Fibroblast of peridontal ligament (primary cell): ENCODE measurements at regions not wholly inside any gene's neighbourhood (a gene's known extent, or its start where the extent isn't known, plus 50 kb on each side); places are given as distances from the start of the nearest gene placed in this dataset.
A peak's percentile ranks its signal among the peaks of the same experiment; 100 is the strongest.

Experiments
- DNase-seq: peaks from one replicate; pipeline ENCODE4 v3.0.0-alpha.2; 2010; ENCODE audit errors: extremely low read depth

- DNase-seq: no peak
Observed at GRCh38 chr1:80441664-80442063, 1359.1 kb upstream of the ADGRL2 start.

DNA sequence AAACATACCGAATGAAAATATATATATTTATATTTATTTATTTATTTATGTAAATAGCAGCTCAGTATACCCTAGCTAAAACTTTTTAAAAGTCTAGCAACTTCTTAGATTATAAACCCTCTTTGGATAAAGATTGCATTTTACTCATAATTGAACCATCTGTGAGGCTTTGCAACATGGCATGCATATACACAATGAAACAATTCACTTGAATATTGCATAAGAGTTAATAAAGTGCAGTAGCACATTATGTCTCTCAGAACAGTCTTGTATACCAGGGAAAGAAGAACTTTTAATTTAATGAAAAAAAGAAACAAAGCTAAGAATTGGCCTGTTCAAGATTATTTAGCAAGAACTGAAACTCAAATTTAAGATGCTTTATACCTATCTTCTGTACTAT, 1363.9 kb upstream of the ADGRL2 start:
- DNase-seq: peak; percentile 57

- DNase-seq: peak; percentile 39
Observed at GRCh38 chr1:80427881-80428280, 1372.9 kb upstream of the ADGRL2 start.

DNA sequence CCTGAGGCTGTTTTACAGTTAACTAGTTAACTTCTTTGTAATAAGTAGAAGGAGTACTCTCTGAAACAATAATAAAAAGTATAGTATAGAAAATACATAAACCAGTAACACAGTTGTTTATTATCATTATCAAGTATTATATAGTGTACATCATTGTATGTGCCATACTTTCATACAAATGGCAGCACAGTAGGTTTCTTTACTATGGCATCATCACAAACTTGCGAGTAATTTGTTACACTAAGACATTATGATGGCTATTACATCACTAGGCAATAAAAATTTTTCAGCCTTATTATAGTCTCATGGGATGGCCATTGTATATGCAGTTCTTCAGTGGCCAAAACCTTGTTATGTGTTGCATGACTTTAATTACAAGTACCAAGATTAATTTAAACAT, 1376.5 kb upstream of the ADGRL2 start:
- DNase-seq: no peak

GRCh38 chr1:80418134-80418533, 1382.6 kb upstream of the ADGRL2 start:
- no peak for DNase-seq

- peak; percentile 81 for DNase-seq
Observed at GRCh38 chr1:80417671-80418070, 1383.1 kb upstream of the ADGRL2 start.

- DNase-seq: no peak
Observed at GRCh38 chr1:80413969-80414368, 1386.8 kb upstream of the ADGRL2 start.

GRCh38 chr1:80410233-80410632, 1390.5 kb upstream of the ADGRL2 start:
- no peak for DNase-seq

DNA sequence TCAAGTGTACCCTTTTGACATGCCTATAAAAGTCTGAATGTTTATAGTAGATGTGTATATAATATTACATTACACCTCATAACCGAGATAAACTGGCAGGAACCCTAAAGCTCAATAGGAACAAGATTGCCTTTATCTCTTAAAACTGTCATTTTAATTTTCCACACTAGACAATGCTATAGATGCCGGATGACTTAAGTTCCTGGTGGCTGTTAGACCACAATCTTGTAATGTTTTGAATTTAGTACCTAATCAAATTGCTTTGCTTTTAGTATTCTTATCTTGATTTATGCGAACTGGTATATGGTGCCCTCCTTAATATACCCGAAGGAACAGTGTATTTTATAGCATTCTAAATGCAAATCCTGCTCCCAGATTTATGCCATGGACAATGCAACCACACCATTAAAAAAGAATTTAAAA, 1397.0 kb upstream of the ADGRL4 start:
- DNase-seq: no peak

DNA sequence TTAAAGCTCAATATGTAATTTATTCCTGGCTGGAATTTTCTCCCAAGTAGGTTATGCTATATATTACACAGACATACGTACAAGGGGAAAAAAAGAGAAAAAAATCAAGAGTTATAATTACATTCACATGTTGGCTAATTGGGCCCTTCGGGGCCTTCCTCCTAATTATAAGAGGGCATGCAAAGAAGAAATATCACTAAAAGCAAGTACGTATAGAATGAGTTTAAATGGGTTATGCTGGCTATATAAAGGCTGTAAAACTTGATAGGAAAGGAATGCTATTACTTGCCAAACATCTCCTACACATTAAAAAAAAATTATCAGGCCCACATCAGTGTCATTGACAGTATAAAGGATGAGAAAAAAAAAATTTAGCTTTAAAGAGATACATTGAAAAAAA, 1396.1 kb upstream of the ADGRL4 start:
- no peak for DNase-seq

DNA sequence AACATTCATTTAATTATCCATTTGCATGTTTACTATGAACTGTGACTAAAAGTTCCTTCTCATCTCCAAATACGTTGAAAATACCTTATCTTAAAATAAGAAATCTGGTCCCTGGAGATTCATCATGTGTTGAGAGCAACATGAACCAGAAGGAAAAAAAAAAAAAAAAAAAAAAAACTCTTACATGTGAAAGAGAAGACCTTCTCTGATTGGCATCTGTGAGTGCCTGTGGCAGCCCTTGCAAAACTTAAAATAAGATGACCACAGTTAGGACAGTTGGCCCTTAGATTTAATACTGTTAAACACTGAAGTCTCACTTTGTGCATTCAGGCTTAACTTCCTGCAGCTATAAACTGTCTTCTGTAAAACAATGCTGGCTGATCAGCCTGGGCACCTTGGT, 1395.2 kb upstream of the ADGRL4 start:
- no peak for DNase-seq

DNA sequence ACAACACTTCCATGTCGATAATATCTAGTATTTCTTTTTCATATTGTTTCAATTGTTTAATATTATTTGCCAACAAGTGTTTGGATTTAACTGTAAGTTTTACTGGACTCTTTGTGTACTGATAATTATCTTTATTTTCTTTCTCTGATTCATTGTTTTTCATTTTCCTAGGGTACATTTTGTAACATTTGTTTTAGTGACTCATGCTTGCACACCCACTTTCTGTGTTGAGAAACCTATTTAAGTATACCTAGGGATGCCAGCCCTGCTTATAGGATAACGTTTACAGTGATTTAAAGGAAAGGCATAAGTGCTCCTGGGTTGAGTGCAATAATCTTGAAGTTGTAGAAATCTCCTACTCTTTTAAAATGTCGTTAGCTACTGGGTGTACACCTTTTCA, 1386.0 kb upstream of the ADGRL4 start:
- DNase-seq: peak; percentile 6

DNA sequence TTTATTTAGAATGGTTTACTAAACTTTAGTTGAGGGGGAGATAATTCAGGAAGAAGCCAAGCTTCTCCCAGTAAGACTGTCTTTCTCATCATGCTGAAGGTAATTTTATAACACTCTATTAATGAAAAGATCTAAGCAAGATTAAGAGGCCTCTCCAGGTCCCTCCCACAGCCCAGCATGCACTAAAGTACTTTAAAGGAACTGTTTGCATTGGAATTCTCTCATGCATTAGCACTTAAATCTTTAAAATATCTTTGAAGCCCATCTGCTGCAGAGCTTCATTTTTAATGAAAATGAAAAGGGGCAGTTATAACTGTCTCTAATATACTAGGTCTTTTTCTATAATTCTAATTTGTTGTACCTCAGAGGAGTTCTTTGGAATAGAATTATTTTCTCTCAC, 1379.1 kb upstream of the ADGRL4 start:
- DNase-seq: no peak

DNA sequence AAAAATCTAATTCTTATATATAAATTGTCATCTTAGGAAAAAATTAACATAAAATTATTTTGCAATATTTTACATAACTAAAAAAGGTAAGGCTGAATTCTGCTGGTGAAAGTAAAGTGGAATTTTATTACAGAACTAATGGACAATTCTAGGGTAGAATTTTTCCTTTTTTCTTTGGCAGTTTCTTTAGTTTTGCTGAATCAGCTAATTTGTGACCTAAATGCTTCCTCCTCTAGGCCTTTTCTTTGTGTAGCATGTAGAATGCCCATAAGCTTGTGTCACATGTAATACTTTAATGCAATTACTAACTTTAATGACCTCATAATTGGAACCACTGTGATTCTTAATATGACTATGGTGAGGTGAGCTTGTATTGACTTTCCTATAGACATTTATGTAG, 1378.4 kb upstream of the ADGRL4 start:
- no peak for DNase-seq

GRCh38 chr1:80384083-80384830, 1377.7 kb upstream of the ADGRL4 start:
- no peak for DNase-seq

- DNase-seq: peak; percentile 88
Observed at GRCh38 chr1:80375662-80376061, 1369.1 kb upstream of the ADGRL4 start.

DNA sequence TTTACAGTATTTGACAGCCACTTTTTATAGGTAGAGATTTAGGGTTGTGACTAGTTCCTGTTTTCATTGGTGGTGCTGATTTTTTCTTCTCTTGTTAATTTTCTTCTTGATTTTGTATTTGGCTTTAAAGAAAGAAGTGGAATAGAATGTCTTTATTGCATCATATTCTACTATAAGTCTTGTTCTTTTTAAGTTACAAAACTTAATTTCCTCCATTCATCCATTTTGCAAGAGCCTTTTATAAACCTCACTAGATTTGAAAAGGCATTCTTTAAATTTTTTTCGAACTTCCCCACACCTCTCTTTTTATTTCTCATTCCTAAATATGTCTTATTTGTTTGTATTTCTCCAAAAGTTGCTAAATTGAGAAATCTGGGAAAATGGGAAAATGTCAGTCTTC, 1368.6 kb upstream of the ADGRL4 start:
- DNase-seq: peak; percentile 25

DNA sequence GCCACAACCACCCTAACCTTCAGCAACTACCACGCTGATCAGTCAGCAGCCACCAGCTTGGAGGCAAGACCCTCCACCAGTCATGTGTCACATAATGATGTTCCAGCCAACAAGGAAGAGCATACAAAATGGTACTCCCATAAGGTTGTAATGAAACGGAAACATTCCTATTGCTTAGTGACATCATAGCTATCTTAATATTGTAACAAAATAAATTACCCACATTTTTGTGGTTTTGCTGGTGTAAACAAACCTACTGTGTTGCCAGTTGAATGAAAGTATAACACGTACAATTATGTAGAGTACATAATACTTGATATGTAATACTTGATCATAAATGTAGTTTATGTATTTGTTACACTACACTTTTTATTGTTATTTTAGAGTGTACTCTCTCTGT, 1363.2 kb upstream of the ADGRL4 start:
- no peak for DNase-seq

DNA sequence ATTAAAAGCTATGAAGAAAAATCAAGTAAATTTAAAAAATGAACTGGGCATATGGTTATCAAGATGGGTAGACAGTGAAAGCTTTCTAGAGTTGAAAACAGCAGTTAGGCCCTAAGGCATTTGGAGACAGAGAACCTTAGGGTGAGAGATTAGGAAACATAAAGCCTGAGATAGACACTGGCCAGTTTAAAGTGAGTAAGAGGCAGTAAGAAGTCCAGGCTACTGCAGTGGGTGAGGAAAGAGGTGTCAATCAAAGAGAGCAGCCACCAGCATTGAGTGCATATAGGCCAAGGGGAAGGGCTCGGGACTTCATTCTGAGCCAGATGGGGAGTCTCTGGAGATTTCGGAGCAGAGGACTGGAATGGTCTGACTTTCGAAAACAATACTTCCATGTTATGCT, 1360.5 kb upstream of the ADGRL4 start:
- no peak for DNase-seq

- no peak for DNase-seq
Observed at GRCh38 chr1:80365359-80366021, 1359.0 kb upstream of the ADGRL4 start.

- DNase-seq: no peak
Observed at GRCh38 chr1:80363689-80364475, 1357.4 kb upstream of the ADGRL4 start.

- no peak for DNase-seq
Observed at GRCh38 chr1:80359666-80360065, 1353.1 kb upstream of the ADGRL4 start.

- DNase-seq: no peak
Observed at GRCh38 chr1:80349218-80349617, 1342.7 kb upstream of the ADGRL4 start.
